WI38 (cell line): ENCODE measurements at regions not wholly inside any gene's neighbourhood (a gene's known extent, or its start where the extent isn't known, plus 50 kb on each side); places are given as distances from the start of the nearest gene placed in this dataset.

ENCODE experiments used
- H3K4me3 ChIP-seq: 2 replicates; pipeline ENCODE4 v1.5.1; 2011; ENCODE audit warnings: low read depth, mild to moderate bottlenecking, control low read depth, low read length
- TF ChIP-seq, protein P1 (sequence below): IDR thresholded peaks from 2 replicates; pipeline ENCODE4 v1.5.1; 2012; ENCODE audit warnings: low read depth, mild to moderate bottlenecking, control low read depth, low read length

DNA sequence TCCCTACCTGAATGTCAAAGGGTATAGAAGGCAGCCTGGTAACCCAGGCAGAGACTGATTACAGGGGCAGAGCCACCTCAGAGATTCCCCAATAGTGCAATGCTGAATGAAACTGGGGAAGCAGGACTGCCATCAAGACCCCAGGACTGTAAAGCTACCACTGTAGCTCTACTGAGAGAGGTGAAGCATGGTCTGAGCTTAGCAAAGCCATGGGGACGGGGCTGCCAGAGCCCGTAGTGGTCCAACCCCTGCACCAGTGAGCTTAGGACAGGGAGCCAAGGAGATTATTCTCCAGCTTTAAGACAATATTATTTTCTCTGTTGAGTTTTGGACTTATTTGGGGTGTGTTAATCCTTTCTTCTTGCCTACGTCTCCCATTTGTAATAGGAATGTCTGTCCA, 679.3 kb upstream of the GRAMD2B start:
- H3K4me3 ChIP-seq: no peak overlapping the region
- TF ChIP-seq, protein P1, sequence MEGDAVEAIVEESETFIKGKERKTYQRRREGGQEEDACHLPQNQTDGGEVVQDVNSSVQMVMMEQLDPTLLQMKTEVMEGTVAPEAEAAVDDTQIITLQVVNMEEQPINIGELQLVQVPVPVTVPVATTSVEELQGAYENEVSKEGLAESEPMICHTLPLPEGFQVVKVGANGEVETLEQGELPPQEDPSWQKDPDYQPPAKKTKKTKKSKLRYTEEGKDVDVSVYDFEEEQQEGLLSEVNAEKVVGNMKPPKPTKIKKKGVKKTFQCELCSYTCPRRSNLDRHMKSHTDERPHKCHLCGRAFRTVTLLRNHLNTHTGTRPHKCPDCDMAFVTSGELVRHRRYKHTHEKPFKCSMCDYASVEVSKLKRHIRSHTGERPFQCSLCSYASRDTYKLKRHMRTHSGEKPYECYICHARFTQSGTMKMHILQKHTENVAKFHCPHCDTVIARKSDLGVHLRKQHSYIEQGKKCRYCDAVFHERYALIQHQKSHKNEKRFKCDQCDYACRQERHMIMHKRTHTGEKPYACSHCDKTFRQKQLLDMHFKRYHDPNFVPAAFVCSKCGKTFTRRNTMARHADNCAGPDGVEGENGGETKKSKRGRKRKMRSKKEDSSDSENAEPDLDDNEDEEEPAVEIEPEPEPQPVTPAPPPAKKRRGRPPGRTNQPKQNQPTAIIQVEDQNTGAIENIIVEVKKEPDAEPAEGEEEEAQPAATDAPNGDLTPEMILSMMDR: no peak

DNA sequence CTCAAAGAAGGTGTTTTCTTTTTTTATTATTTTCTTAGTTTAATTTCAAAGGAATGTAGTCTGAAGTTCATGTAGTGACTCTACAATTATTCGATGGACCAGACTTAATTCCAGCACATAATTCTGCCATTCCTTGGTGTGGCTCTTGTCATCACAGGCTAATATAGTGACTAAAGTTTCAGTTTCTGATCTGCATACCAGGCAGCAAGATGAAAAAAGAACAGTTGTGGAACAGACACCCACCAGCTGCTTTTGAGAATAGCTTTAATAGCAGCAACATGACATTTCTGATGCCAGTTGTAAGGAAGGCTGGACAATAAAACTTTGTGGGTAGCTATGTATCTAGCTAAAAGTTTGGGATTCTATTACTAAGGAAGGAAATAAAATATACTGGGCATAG, 676.3 kb upstream of the GRAMD2B start:
- no peak overlapping the region for H3K4me3 ChIP-seq
- TF ChIP-seq, protein P1: no peak

DNA sequence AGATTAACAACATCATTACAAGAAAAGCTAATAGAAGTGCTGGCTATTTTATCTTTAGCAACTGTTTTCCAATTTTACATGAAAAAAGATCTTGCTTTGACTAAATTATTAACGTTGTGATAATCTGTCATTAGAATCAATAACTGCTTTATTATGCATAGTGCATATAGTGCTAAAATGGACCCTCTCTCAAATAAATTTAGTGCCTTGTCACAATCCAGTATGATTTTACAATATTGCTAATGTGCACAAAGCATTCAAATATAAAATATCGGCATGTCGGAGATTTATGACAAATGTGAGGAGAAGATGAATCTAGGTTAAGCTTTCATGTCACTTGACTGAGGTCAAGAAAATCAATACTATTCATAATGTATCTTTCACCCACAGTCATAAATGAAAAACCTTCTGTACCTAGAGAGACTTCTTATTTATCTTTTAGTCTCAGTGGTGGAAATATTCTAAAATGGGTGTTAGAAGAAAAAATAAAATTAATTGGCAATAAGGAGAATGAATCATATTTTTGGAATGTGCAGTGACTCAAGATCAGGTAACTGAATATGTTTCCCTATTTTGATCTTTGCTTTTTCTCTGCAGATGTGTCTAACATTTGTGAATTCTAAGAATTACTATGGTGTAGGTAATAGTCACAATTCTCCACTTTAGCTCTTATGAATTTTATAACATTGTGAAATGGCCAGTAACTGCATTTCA, 672.9 kb upstream of the GRAMD2B start:
- TF ChIP-seq, protein P1: no peak
- no peak overlapping the region for H3K4me3 ChIP-seq

DNA sequence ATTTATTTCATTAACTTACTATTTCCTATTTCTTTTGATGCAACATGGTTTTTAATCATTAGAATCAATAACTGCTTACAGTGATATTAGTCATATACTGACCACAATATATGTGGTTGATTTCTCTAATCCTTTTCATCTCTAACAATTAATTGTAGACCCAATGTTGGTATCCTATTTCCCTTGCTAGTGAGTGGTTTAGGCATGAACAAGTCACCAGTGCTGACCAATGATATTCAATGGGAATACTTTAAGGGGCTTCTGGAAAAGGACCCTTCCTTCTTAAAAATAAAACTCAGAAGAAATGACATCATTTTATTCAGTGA, 672.4 kb upstream of the GRAMD2B start:
- H3K4me3 ChIP-seq: no peak overlapping the region
- TF ChIP-seq, protein P1: no peak

DNA sequence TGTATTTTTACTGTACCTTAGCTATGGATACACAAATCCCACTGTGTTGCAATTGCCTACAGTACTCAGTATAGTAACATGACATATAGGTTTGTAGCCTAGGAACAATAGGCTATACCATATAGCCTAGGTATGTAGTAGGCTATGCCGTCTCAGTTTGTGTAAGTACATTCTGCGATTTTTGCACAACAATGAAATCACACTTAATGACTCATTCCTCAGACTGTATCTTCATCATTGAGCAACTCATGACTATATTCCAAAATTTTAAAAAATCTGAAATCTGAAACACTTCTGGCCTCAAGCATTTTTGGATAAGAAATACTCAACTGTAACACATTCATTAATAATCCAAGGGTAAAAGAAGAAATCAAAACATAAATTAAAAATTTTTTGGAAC, 666.8 kb upstream of the GRAMD2B start:
- TF ChIP-seq, protein P1: no peak
- no peak overlapping the region for H3K4me3 ChIP-seq

DNA sequence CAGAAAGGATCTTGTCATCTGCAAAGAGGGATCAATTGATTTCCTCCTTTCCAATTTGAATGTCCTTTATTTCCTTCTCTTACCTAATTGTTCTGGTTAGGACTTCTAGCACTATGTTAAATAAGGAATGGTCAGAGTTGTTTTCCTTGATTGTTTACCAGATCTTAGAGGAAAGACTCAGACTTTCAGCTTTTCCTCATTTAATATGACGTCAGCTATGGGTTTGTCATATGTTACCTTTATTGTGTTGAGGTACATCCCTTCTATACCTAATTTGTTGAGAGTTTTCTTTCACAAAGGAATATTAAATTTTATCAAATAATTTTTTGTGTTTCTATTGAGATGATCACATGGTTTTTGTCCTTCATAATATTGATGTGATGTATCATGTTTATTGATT, 656.5 kb upstream of the GRAMD2B start:
- TF ChIP-seq, protein P1: no peak
- no peak overlapping the region for H3K4me3 ChIP-seq

DNA sequence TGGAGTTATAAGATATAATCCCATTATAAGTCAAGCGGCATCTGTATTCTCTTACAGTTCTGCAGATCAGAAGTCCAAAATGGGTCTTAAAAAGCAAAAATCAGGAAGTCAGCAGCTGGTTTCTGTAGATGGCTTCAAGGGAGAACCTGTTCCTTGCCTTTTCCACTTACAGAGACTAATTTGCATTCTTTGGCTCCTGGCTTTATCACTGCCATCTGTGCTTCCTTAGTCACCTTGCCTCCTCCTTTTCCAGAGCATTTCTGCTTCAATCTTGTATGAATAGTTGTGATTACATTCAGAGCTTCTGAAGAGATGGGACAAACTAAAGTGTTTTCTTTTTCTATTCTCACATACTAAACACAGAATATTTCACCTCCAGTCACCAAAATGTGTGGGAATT, 647.3 kb upstream of the GRAMD2B start:
- H3K4me3 ChIP-seq: no peak overlapping the region
- TF ChIP-seq, protein P1: no peak
